MM.1S (cell line): ENCODE measurements at regions not wholly inside any gene's neighbourhood (a gene's known extent, or its start where the extent isn't known, plus 50 kb on each side); places are given as distances from the start of the nearest gene placed in this dataset.

Source experiments
- DNase-seq: peaks from one replicate; pipeline ENCODE4 v3.0.0-alpha.2; 2015
- H2AFZ ChIP-seq: fragments of 300-600 bp; sonication (generic); 2 replicates; pipeline ENCODE4 v1.6.0; 2016; ENCODE audit warnings: antibody characterized with exemption, low read length
- H3F3A ChIP-seq: fragments of 300-600 bp; sonication (generic); 2 replicates; pipeline ENCODE4 v1.6.1; 2016; ENCODE audit warnings: mild to moderate bottlenecking, antibody characterized with exemption, low read length, moderate library complexity, mixed read lengths; ENCODE audit not compliant: insufficient read depth
- H3K27ac ChIP-seq: fragments of 300-600 bp; sonication (generic); 2 replicates; pipeline ENCODE4 v1.5.1; 2016; ENCODE audit warnings: mild to moderate bottlenecking, low read length
- H3K27me3 ChIP-seq: fragments of 300-600 bp; sonication (generic); replicated peaks from 2 replicates; pipeline ENCODE4 v1.6.0; 2016; ENCODE audit warnings: low read length; ENCODE audit not compliant: insufficient read depth
- H3K36me3 ChIP-seq: fragments of 300-600 bp; sonication (generic); replicated peaks from 2 replicates; pipeline ENCODE4 v1.6.1; 2016; ENCODE audit warnings: mild to moderate bottlenecking, low read length, mixed read lengths; ENCODE audit not compliant: insufficient read depth
- H3K4me1 ChIP-seq: fragments of 300-600 bp; sonication (generic); 2 replicates; pipeline ENCODE4 v1.6.1; 2016; ENCODE audit warnings: low read length, mixed read lengths
- H3K4me2 ChIP-seq: fragments of 300-600 bp; sonication (generic); 2 replicates; pipeline ENCODE4 v1.6.0; 2016; ENCODE audit warnings: low read depth, low read length
- H3K4me3 ChIP-seq: fragments of 300-600 bp; sonication (generic); 2 replicates; pipeline ENCODE4 v1.5.1; 2016; ENCODE audit warnings: low read length, mixed read lengths
- H3K79me2 ChIP-seq: fragments of 300-600 bp; sonication (generic); 2 replicates; pipeline ENCODE4 v1.6.1; 2016; ENCODE audit warnings: mixed run types, low read length, mixed read lengths
- H3K9ac ChIP-seq: fragments of 300-600 bp; sonication (generic); 2 replicates; pipeline ENCODE4 v1.6.1; 2016; ENCODE audit warnings: low read length, mixed read lengths
- H3K9me2 ChIP-seq: fragments of 300-600 bp; sonication (generic); replicated peaks from 2 replicates; pipeline ENCODE4 v1.6.1; 2016; ENCODE audit warnings: mild to moderate bottlenecking, low read length, mixed read lengths; ENCODE audit not compliant: insufficient read depth
- H3K9me3 ChIP-seq: fragments of 300-600 bp; sonication (generic); replicated peaks from 2 replicates; pipeline ENCODE4 v1.6.1; 2016; ENCODE audit warnings: mild to moderate bottlenecking, low read length, mixed read lengths; ENCODE audit not compliant: insufficient read depth
- H4K20me1 ChIP-seq: fragments of 300-600 bp; sonication (generic); 2 replicates; pipeline ENCODE4 v1.6.1; 2016; ENCODE audit warnings: mild to moderate bottlenecking, low read length, moderate library complexity, mixed read lengths; ENCODE audit not compliant: insufficient read depth
- EZH2 ChIP-seq: fragments of 300-600 bp; sonication (generic); optimal IDR thresholded peaks from 2 replicates; pipeline ENCODE3; 2017; ENCODE audit warnings: low read depth, mild to moderate bottlenecking, antibody characterized with exemption, low read length, mixed read lengths
- EZH2phosphoT487 ChIP-seq: fragments of 300-600 bp; sonication (generic); IDR thresholded peaks from 2 replicates; pipeline ENCODE4 v1.6.1; 2018; ENCODE audit warnings: antibody characterized with exemption, low read length
- TF ChIP-seq, protein P1 (sequence below): fragments of 300-600 bp; sonication (generic); IDR thresholded peaks from 2 replicates; pipeline ENCODE4 v1.5.1; 2016; ENCODE audit warnings: antibody characterized with exemption, low read length, mixed read lengths

DNA sequence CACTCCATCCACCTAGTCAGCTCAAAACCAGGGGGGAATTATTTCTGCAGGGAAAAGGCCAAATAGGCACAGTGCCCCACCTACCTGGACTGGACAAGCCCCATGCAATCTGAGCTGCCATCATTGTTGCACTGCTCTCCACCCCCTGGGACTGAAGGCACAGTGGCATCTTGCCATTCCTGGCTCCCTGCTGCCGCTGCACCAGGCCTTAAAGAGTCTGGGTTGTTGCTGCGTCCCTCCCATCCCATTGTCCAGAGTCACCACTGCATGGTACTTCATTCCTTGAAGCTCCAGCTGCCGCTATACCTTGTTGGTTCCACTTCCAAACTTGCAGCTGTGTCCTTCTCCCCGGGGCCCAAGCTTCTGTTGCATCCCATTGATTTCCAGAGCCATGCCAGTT lies 629.7 kb downstream of the STIM2 start:
- no peaks in the 10 kb centered on the region for H3F3A ChIP-seq
- no peak overlapping the region for H3K27ac ChIP-seq
- no peaks in the 10 kb centered on the region for H3K9me2 ChIP-seq
- no peak for DNase-seq
- 0 out of 2 replicates have a peak, but pooled peaks cover under 1% of the 10 kb centered on the region for H3K4me1 ChIP-seq
- H3K27me3 ChIP-seq, result no peaks in the 10 kb centered on the region
- no peak overlapping the region for H3K4me3 ChIP-seq
- H4K20me1 ChIP-seq, result no peaks in the 10 kb centered on the region
- no peaks in the 10 kb centered on the region for H3K79me2 ChIP-seq
- H3K4me2 ChIP-seq, result no peak overlapping the region
- no peak overlapping the region for H2AFZ ChIP-seq
- H3K9me3 ChIP-seq, result no peaks in the 10 kb centered on the region
- H3K36me3 ChIP-seq, result no peaks in the 10 kb centered on the region
- H3K9ac ChIP-seq, result no peak overlapping the region
- TF ChIP-seq, protein P1, sequence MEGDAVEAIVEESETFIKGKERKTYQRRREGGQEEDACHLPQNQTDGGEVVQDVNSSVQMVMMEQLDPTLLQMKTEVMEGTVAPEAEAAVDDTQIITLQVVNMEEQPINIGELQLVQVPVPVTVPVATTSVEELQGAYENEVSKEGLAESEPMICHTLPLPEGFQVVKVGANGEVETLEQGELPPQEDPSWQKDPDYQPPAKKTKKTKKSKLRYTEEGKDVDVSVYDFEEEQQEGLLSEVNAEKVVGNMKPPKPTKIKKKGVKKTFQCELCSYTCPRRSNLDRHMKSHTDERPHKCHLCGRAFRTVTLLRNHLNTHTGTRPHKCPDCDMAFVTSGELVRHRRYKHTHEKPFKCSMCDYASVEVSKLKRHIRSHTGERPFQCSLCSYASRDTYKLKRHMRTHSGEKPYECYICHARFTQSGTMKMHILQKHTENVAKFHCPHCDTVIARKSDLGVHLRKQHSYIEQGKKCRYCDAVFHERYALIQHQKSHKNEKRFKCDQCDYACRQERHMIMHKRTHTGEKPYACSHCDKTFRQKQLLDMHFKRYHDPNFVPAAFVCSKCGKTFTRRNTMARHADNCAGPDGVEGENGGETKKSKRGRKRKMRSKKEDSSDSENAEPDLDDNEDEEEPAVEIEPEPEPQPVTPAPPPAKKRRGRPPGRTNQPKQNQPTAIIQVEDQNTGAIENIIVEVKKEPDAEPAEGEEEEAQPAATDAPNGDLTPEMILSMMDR, result no peak
- TF ChIP-seq EZH2phosphoT487 (no peak), EZH2 (no peak)

DNA sequence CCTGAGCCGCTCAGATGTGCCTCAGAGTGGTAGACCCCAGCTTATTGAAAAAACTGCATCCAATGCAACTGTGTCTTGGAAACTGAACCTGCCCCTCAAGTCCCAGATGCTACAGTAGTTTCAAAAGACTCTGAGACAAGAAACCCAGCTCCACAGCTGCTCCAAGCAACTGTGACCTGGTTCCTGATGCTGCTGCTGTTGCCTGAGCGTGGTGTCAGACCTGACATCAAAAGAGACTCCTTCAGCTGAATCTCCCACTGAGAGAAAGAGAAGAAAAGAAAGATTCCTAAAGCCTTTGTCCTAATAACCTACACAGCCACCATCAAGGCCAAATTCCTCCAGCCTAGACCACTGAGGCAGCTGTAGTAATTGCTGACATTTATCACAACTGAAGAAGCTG lies 630.1 kb downstream of the STIM2 start:
- no peaks in the 10 kb centered on the region for H3K9me3 ChIP-seq
- H3K27me3 ChIP-seq, result no peaks in the 10 kb centered on the region
- no peak overlapping the region for H3K9ac ChIP-seq
- no peak overlapping the region for H3K27ac ChIP-seq
- no peaks in the 10 kb centered on the region for H4K20me1 ChIP-seq
- H3K79me2 ChIP-seq, result no peaks in the 10 kb centered on the region
- no peaks in the 10 kb centered on the region for H3K9me2 ChIP-seq
- H3K4me3 ChIP-seq, result no peak overlapping the region
- no peaks in the 10 kb centered on the region for H3K36me3 ChIP-seq
- H3F3A ChIP-seq, result no peaks in the 10 kb centered on the region
- no peak for DNase-seq
- H2AFZ ChIP-seq, result no peak overlapping the region
- TF ChIP-seq EZH2, result no peak
- TF ChIP-seq, protein P1, result no peak
- no peak for TF ChIP-seq EZH2phosphoT487
- H3K4me1 ChIP-seq, result 0 out of 2 replicates have a peak, but pooled peaks cover 3% of the 10 kb centered on the region
- H3K4me2 ChIP-seq, result no peak overlapping the region

DNA sequence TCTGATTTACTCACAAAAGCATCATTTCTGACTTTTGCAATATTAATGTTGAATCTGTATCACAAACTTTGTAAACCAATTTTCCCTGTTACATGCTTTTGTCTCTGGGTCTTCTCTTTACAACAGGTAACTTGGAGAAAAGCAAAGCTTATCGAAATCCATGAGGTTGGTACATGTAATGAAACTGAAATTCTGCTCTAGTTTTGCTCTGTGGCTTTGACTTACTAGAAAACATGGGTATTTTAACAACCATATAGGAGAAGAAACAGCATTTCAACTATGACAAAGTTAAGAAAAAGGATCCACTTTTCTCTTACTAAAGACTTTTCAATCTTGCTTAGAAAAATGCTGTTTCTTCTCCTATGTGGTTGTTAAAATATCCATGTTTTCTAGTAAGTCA lies 645.8 kb downstream of the STIM2 start:
- Histone ChIP-seq H3K9me2 (no peaks in the 10 kb centered on the region), H3F3A (no peaks in the 10 kb centered on the region), H3K79me2 (no peaks in the 10 kb centered on the region), H3K9ac (no peak overlapping the region), H3K36me3 (no peaks in the 10 kb centered on the region), H3K4me2 (no peak overlapping the region), H3K27me3 (no peaks in the 10 kb centered on the region), H4K20me1 (no peaks in the 10 kb centered on the region), H2AFZ (no peak overlapping the region), H3K4me3 (no peak overlapping the region), H3K27ac (no peak overlapping the region), H3K9me3 (no peaks in the 10 kb centered on the region), H3K4me1 (0 out of 2 replicates have a peak, but pooled peaks cover 5% of the 10 kb centered on the region)
- DNase-seq, result peak; percentile 52
- TF ChIP-seq, protein P1, result no peak
- TF ChIP-seq EZH2 (no peak), EZH2phosphoT487 (no peak)
